Fibroblast of mammary gland (primary cell): ENCODE measurements at regions not wholly inside any gene's neighbourhood (a gene's known extent, or its start where the extent isn't known, plus 50 kb on each side); places are given as distances from the start of the nearest gene placed in this dataset.

Experiments
- DNase-seq: peaks from one replicate; pipeline ENCODE4 v3.0.0-alpha.2; 2010; ENCODE audit warnings: low read depth
- H3K4me3 ChIP-seq: 2 replicates; pipeline ENCODE4 v1.5.1; 2011; ENCODE audit warnings: low read depth, mild to moderate bottlenecking, low read length, moderate library complexity; ENCODE audit not compliant: control insufficient read depth
- CTCF ChIP-seq: conservative IDR thresholded peaks from 2 replicates; pipeline ENCODE4 v1.5.1; 2011; ENCODE audit warnings: low read depth, low read length, inconsistent platforms; ENCODE audit not compliant: control insufficient read depth, insufficient read depth

- H3K4me3 ChIP-seq, result no peak overlapping the region
- no peak for DNase-seq
- no peak for TF ChIP-seq CTCF
Observed at GRCh38 chrX:42456176-42456700, 321.7 kb downstream of the PPP1R2C start.

GRCh38 chrX:42450228-42450627 lies 327.7 kb downstream of the PPP1R2C start:
- no peak for DNase-seq
- H3K4me3 ChIP-seq, result no peak overlapping the region
- no peak for TF ChIP-seq CTCF

- TF ChIP-seq CTCF, result no peak
- no peak overlapping the region for H3K4me3 ChIP-seq
- no peak for DNase-seq
Observed at GRCh38 chrX:42443267-42443666, 334.7 kb downstream of the PPP1R2C start.

- no peak for TF ChIP-seq CTCF
- no peak overlapping the region for H3K4me3 ChIP-seq
- DNase-seq, result no peak
Observed at GRCh38 chrX:42442745-42443144, 335.2 kb downstream of the PPP1R2C start.

- no peak for DNase-seq
- no peak for TF ChIP-seq CTCF
Observed at GRCh38 chrX:42437211-42437610, 340.8 kb downstream of the PPP1R2C start.

GRCh38 chrX:42434458-42435166 lies 343.4 kb downstream of the PPP1R2C start:
- no peak for DNase-seq
- no peak for TF ChIP-seq CTCF

More at GRCh38 chrX:42437211-42437610, 340.8 kb downstream of the PPP1R2C start:
- no peak overlapping the region for H3K4me3 ChIP-seq

More at GRCh38 chrX:42434458-42435166, 343.4 kb downstream of the PPP1R2C start:
- H3K4me3 ChIP-seq, result no peak overlapping the region
